Brain microvascular endothelial cell (primary cell): ENCODE measurements at regions not wholly inside any gene's neighbourhood (a gene's known extent, or its start where the extent isn't known, plus 50 kb on each side); places are given as distances from the start of the nearest gene placed in this dataset.
"Not testable (repeated sequence)": the region's sequence is repeated elsewhere in the genome, so short reads cannot be mapped to it uniquely, and the experiment has no call there.

ENCODE experiments used
- DNase-seq: peaks from one replicate; pipeline ENCODE4 v3.0.0-alpha.2; 2020
- H3K27ac ChIP-seq: fragments of 250-450 bp; sonication (Bioruptor Pico); 2 replicates; pipeline ENCODE4 v1.5.1; 2020; ENCODE audit warnings: mild to moderate bottlenecking, moderate library complexity
- H3K27me3 ChIP-seq: fragments of 250-450 bp; sonication (Bioruptor Pico); replicated peaks from 2 replicates; pipeline ENCODE4 v1.5.1; 2020; ENCODE audit warnings: mild to moderate bottlenecking
- H3K36me3 ChIP-seq: fragments of 250-450 bp; sonication (Bioruptor Pico); replicated peaks from 2 replicates; pipeline ENCODE4 v1.5.1; 2020; ENCODE audit warnings: mild to moderate bottlenecking
- H3K4me3 ChIP-seq: 2 replicates; pipeline ENCODE4 v1.5.1; 2011; ENCODE audit warnings: low read depth, mild to moderate bottlenecking, control low read depth, low read length, moderate library complexity
- CTCF ChIP-seq: IDR thresholded peaks from 2 replicates; pipeline ENCODE4 v1.5.1; 2011; ENCODE audit warnings: low read depth, mild to moderate bottlenecking, moderate library complexity, low read length, control low read depth, inconsistent platforms; ENCODE audit errors: missing control alignments
- in situ Hi-C: cut with HindIII; loops from 2 replicates; pipeline ENCODE4 v1.10.0; 2017; ENCODE audit warnings: low sequenced_read_pairs, low pct_ligation_motif_present

GRCh38 chrX:3420316-3420715, 73.9 kb upstream of the MXRA5 start:
- H3K27ac ChIP-seq: no peak overlapping the region
- TF ChIP-seq CTCF: no peak
- no peak overlapping the region for H3K4me3 ChIP-seq
- in situ Hi-C loops: no loop called here
- DNase-seq: no peak
- H3K36me3 ChIP-seq: no peaks in the 10 kb centered on the region
- no peaks in the 10 kb centered on the region for H3K27me3 ChIP-seq

GRCh38 chrX:3415011-3415410, 68.6 kb upstream of the MXRA5 start:
- Histone ChIP-seq H3K27me3 (no peaks in the 10 kb centered on the region), H3K4me3 (no peak overlapping the region), H3K36me3 (no peaks in the 10 kb centered on the region), H3K27ac (no peak overlapping the region)
- in situ Hi-C loops: no loop called here
- no peak for DNase-seq
- TF ChIP-seq CTCF: no peak

GRCh38 chrX:3411626-3412025, 65.2 kb upstream of the MXRA5 start:
- DNase-seq, H3K27ac ChIP-seq, H3K27me3 ChIP-seq, in situ Hi-C loops, H3K36me3 ChIP-seq, H3K4me3 ChIP-seq: not testable (repeated sequence)

- H3K36me3 ChIP-seq, in situ Hi-C loops, H3K4me3 ChIP-seq, DNase-seq, H3K27me3 ChIP-seq, H3K27ac ChIP-seq: not testable (repeated sequence)
Observed at GRCh38 chrX:3409936-3410335, 63.5 kb upstream of the MXRA5 start.

- Histone ChIP-seq H3K27me3 (no peaks in the 10 kb centered on the region), H3K4me3 (no peak overlapping the region), H3K27ac (no peak overlapping the region), H3K36me3 (no peaks in the 10 kb centered on the region)
- no peak for TF ChIP-seq CTCF
- no peak for DNase-seq
- in situ Hi-C loops: no loop called here
Observed at GRCh38 chrX:3407781-3408180, 61.3 kb upstream of the MXRA5 start.

GRCh38 chrX:3407121-3407520, 60.7 kb upstream of the MXRA5 start:
- no peak overlapping the region for H3K27ac ChIP-seq
- no peak for DNase-seq
- no peak overlapping the region for H3K4me3 ChIP-seq
- H3K36me3 ChIP-seq: no peaks in the 10 kb centered on the region
- H3K27me3 ChIP-seq: no peaks in the 10 kb centered on the region
- no peak for TF ChIP-seq CTCF
- in situ Hi-C loops: no loop called here

- Histone ChIP-seq H3K4me3 (no peak overlapping the region), H3K27ac (no peak overlapping the region), H3K27me3 (no peaks in the 10 kb centered on the region), H3K36me3 (no peaks in the 10 kb centered on the region)
- TF ChIP-seq CTCF: no peak
- in situ Hi-C loops: no loop called here
- DNase-seq: no peak
Observed at GRCh38 chrX:3403748-3404147, 57.3 kb upstream of the MXRA5 start.
